ENCODE measurements at regions not wholly inside any gene's neighbourhood (a gene's known extent, or its start where the extent isn't known, plus 50 kb on each side); places are given as distances from the start of the nearest gene placed in this dataset.
"Not testable (repeated sequence)": the region's sequence is repeated elsewhere in the genome, so short reads cannot be mapped to it uniquely, and the experiment has no call there.

DNA sequence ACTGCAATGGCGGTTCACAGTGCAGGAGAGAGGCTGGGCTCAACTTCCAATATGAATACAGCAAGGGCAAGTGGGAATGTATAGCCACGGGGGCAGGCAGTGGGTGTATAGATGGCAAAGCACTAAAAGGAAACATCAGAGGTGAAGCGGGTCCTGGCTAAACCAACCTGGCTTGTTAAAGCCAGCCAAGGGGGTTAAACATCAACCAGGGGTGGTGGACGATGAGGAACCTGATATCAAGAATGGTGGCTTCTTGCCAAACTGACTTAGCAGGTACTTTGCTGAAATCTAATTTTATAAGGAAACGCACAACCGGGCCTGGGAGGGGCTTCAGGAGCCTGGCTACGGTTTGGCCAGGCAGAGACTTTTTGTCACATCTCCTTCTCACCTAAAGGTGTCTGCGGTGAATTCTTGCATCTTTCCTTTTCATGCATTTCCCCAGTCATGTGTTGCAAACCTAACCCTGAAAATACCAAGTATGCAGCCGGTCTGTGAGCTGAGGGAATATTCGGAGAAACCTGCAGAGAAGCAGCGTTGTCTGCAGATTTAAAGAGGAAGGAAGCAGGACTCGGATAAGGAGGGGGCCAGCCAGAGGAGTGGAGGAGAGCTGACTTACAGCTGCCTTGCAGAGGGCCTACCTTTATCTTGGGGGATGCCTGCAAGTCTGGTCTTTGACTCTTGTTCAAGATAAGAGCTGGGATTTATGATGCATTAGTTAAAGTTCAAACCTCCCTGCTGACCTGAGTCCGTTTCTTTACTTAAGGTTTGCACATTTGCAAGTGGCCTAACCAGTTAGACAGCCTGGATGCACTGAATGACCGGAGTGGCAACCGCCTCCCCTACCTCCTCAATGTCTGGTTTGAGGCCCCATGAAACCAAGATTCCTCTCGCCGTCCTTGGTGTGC, 309.1 kb upstream of the USP9Y start:
- not testable (repeated sequence) for TF ChIP-seq EZH2 (IDR thresholded peaks at IDR 0.05; ENCODE audit: borderline replicate concordance, low read depth, low read length, severe bottlenecking); GATA2 (IDR thresholded peaks at IDR 0.05; ENCODE audit: insufficient read depth, insufficient read length, low read depth, low read length); POLR2A (IDR thresholded peaks at IDR 0.05; ENCODE audit: low read depth, low read length); JUN (IDR thresholded peaks at IDR 0.05; ENCODE audit: borderline replicate concordance, insufficient read depth, insufficient read length, low read depth); POLR2AphosphoS5 (IDR thresholded peaks at IDR 0.05; ENCODE audit: insufficient read depth, low read depth, low read length)
- TF ChIP-seq, protein P1, sequence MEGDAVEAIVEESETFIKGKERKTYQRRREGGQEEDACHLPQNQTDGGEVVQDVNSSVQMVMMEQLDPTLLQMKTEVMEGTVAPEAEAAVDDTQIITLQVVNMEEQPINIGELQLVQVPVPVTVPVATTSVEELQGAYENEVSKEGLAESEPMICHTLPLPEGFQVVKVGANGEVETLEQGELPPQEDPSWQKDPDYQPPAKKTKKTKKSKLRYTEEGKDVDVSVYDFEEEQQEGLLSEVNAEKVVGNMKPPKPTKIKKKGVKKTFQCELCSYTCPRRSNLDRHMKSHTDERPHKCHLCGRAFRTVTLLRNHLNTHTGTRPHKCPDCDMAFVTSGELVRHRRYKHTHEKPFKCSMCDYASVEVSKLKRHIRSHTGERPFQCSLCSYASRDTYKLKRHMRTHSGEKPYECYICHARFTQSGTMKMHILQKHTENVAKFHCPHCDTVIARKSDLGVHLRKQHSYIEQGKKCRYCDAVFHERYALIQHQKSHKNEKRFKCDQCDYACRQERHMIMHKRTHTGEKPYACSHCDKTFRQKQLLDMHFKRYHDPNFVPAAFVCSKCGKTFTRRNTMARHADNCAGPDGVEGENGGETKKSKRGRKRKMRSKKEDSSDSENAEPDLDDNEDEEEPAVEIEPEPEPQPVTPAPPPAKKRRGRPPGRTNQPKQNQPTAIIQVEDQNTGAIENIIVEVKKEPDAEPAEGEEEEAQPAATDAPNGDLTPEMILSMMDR (IDR thresholded peaks at IDR 0.05; ENCODE audit: extremely low read depth in 1 of 2, insufficient read depth in 1 of 2, low read depth in 1 of 2, low read length in 2 of 2), result not testable (repeated sequence)

All from endothelial cell of umbilical vein (primary cell).